ENCODE measurements at regions not wholly inside any gene's neighbourhood (a gene's known extent, or its start where the extent isn't known, plus 50 kb on each side); places are given as distances from the start of the nearest gene placed in this dataset.
"Not testable (repeated sequence)": the region's sequence is repeated elsewhere in the genome, so short reads cannot be mapped to it uniquely, and the experiment has no call there.

DNA sequence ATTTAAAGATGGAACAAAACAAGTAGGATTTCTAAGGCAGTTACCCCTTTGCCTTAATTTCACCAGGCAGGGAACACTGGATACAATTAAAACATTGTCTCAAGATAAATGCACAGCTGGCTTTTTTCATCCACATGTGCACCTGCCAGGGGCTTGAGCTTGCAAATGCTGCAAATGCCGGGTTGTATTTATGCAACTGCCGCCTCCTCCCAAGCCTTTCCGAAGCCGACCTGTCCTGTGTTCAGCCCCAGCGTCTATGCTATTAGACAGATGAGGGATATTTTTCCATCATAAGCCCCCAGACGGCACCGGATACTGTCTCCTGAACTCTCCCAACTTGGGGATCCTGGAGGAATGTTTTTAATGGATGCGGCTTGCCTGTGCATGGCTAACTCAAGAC lies 251.6 kb downstream of the CRLF2 start:
- H3K9me3 ChIP-seq = peaks cover 0 to 5% (median 0%) of the 10 kb centered on the region in 3 donors
- H3K27me3 ChIP-seq = peaks cover 65% of the 10 kb centered on the region
- ATAC-seq = no peak
- no peak overlapping the region for H3K27ac ChIP-seq
- H3K4me3 ChIP-seq = no peak overlapping the region
- WGBS, 2 donors (ENCODE audit: low coverage in 1 of 2) = 11 to 18% methylated on average over 5 to 8 of the region's 8 CpGs
- TF ChIP-seq, protein P1, sequence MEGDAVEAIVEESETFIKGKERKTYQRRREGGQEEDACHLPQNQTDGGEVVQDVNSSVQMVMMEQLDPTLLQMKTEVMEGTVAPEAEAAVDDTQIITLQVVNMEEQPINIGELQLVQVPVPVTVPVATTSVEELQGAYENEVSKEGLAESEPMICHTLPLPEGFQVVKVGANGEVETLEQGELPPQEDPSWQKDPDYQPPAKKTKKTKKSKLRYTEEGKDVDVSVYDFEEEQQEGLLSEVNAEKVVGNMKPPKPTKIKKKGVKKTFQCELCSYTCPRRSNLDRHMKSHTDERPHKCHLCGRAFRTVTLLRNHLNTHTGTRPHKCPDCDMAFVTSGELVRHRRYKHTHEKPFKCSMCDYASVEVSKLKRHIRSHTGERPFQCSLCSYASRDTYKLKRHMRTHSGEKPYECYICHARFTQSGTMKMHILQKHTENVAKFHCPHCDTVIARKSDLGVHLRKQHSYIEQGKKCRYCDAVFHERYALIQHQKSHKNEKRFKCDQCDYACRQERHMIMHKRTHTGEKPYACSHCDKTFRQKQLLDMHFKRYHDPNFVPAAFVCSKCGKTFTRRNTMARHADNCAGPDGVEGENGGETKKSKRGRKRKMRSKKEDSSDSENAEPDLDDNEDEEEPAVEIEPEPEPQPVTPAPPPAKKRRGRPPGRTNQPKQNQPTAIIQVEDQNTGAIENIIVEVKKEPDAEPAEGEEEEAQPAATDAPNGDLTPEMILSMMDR (IDR thresholded peaks at IDR 0.05) = no peak
- TF ChIP-seq POLR2AphosphoS5 (IDR thresholded peaks at IDR 0.05) = no peak
- no peak for TF ChIP-seq EP300 (IDR thresholded peaks at IDR 0.05)
- no peak for TF ChIP-seq POLR2A (IDR thresholded peaks at IDR 0.05)
- H3K36me3 ChIP-seq = no peaks in the 10 kb centered on the region
- H3K4me1 ChIP-seq = no peaks in the 10 kb centered on the region

DNA sequence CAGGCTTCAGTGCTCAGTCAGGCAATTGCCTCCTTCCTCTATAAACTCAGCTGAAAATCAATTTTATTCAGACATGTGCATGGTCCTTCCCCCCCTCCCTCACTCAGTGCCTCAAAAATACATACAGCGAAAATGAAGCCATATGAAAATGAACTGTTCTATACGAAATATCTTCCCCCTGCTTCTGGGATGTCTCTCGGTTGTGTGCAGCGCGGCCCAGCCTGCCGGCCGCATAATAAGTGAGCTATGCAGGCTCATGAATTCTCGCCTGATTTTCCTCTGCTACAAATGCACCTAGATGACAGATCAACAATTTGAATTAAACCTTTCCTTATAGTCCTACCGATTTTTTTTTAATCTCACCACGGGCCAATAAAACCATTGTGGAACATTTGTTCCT lies 252.9 kb downstream of the CRLF2 start:
- Histone ChIP-seq H3K9me3 (peaks cover 0 to 5% (median 0%) of the 10 kb centered on the region in 3 donors), H3K36me3 (no peaks in the 10 kb centered on the region), H3K4me3 (no peak overlapping the region), H3K4me1 (no peaks in the 10 kb centered on the region), H3K27ac (no peak overlapping the region), H3K27me3 (peaks cover 53% of the 10 kb centered on the region)
- no peak for ATAC-seq
- 58 to 64% methylated on average over 7 to 10 of the region's 10 CpGs for WGBS, 2 donors (ENCODE audit: low coverage in 1 of 2)
- no peak for TF ChIP-seq POLR2A (IDR thresholded peaks at IDR 0.05)
- TF ChIP-seq, protein P1 (IDR thresholded peaks at IDR 0.05) = no peak
- TF ChIP-seq EP300 (IDR thresholded peaks at IDR 0.05) = no peak
- no peak for TF ChIP-seq POLR2AphosphoS5 (IDR thresholded peaks at IDR 0.05)

DNA sequence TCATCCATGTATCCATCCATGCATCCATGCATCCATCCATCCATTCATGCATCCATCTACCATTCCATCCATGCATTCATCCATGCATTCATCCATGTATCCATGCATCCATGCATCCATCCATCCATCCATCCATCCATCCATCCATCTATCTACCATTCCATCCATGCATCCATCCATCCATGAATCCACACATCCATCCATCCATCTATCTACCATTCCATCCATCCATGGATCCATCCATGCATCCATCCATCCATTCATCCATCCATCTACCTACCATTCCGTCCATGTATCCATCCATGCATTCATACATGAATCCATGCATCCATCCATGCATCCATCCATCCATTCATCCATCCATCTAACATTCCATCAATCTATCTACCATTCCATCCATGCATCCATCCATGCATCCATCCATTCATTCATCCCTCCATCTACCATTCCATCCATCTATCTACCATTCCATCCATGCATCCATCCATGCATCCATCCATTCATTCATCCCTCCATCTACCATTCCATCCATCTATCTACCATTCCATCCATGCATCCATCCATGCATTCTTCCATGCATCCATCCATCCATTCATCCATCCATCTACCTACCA lies 257.2 kb downstream of the CRLF2 start:
- H3K4me1 ChIP-seq, ATAC-seq, H3K4me3 ChIP-seq, H3K9me3 ChIP-seq, H3K36me3 ChIP-seq, H3K27ac ChIP-seq: not testable (repeated sequence)
- WGBS, 2 donors (ENCODE audit: low coverage in 1 of 2) = 60 to 78% methylated on average over 1 of the region's 1 CpG
- H3K27me3 ChIP-seq = peaks cover 34% of the 10 kb centered on the region

DNA sequence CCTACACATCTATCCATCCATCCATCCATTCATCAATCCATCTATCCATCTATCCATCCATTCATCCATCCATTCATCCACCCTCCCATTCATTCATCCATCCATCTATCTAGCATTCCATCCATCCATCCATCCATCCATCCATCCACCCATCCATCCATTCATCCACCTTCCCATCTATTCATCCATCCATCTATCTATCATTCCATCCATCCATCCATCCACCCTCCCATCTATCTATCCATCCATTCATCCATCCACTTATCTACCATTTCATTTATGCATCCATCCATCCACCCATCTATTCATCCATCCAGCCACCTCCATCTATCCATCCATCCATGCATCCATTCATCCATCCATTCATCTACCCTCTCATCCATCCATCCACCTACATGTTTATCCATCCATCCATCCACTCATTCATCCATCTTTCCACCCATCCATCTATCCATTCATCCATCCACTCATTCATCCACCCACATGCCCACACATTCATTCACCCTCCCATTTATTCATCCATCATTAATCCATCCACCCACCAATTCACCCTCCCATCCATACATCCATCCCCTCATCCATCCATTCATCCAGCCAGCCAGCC lies 258.5 kb downstream of the CRLF2 start:
- ATAC-seq = no peak
- no peak overlapping the region for H3K27ac ChIP-seq
- H3K36me3 ChIP-seq = no peaks in the 10 kb centered on the region
- peaks cover 0 to 10% (median 0%) of the 10 kb centered on the region in 3 donors for H3K9me3 ChIP-seq
- TF ChIP-seq POLR2AphosphoS5 (IDR thresholded peaks at IDR 0.05) (no peak), POLR2A (IDR thresholded peaks at IDR 0.05) (no peak), EP300 (IDR thresholded peaks at IDR 0.05) (no peak)
- TF ChIP-seq, protein P1 (IDR thresholded peaks at IDR 0.05) = no peak
- H3K27me3 ChIP-seq = peaks cover 21% of the 10 kb centered on the region
- H3K4me1 ChIP-seq = no peaks in the 10 kb centered on the region
- no peak overlapping the region for H3K4me3 ChIP-seq

DNA sequence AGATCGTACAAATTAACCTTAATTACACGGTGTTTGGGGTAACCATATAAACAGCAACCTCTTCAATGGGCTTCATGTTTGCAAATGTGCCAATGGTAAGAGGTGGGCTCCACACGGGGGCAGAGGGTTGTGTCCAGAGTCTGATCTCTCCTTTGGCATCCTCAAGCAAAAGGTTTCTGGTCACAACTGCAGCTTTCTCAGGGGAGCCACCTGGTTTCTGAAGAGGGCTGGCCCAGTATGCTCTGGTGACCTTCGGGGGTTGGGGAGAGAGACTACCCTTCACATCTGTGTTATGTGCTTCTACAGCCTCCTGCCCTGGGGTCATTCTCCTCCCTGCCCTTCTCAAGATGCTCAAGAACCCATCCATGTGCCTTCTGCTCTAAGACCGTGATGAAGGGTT lies 259.6 kb downstream of the CRLF2 start:
- 72 to 81% methylated on average over 2 to 5 of the region's 5 CpGs for WGBS, 2 donors (ENCODE audit: low coverage in 1 of 2)
- no peak for ATAC-seq
- Histone ChIP-seq H3K27ac (no peak overlapping the region), H3K4me1 (no peaks in the 10 kb centered on the region), H3K27me3 (peaks cover 12% of the 10 kb centered on the region), H3K4me3 (no peak overlapping the region), H3K36me3 (no peaks in the 10 kb centered on the region), H3K9me3 (peaks cover 0 to 16% (median 0%) of the 10 kb centered on the region in 3 donors)
- no peak for TF ChIP-seq POLR2A (IDR thresholded peaks at IDR 0.05)
- TF ChIP-seq, protein P1 (IDR thresholded peaks at IDR 0.05) = no peak

DNA sequence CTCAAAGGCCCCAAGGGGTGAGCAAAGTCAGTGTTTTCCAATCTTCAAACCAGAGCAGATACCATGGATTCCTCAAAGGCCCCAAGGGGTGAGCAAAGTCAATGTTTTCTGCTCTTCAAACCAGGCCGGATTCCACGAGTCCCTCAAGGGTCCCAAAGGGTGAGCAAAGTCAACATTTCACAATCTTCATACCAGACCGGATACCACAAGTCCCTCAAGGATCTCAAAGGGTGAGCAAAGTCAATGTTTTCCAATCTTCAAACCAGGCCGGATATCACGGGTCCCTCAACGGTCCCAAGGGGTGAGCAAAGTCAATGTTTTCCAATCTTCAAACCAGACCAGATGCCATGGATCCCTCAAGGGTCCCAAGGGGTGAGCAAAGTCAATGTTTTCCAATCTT lies 265.2 kb downstream of the CRLF2 start:
- not testable (repeated sequence) for ATAC-seq, H3K36me3 ChIP-seq, H3K27ac ChIP-seq, H3K4me3 ChIP-seq, H3K4me1 ChIP-seq, H3K27me3 ChIP-seq
- peaks cover 0 to 13% (median 0%) of the 10 kb centered on the region in 3 donors for H3K9me3 ChIP-seq
- WGBS, 2 donors (ENCODE audit: low coverage in 1 of 2) = 74 to 90% methylated on average over 3 to 6 of the region's 6 CpGs

Data from gastroesophageal sphincter (tissue), 4 donors.